Esophagus muscularis mucosa (tissue), 3 donors: ENCODE measurements at regions not wholly inside any gene's neighbourhood (a gene's known extent, or its start where the extent isn't known, plus 50 kb on each side); places are given as distances from the start of the nearest gene placed in this dataset.

Source experiments
- POLR2AphosphoS5 ChIP-seq, 2 donors: sonication (generic); formaldehyde crosslinking; IDR thresholded peaks; one replicate each; pipeline ENCODE4 v1.6.1; 2017; ENCODE audit warnings: antibody characterized with exemption in 2 of 2
- TF ChIP-seq, protein P1 (sequence below), 3 experiments: fragments of 200-600 bp in 2 of 3; fragments of 450-650 bp in 1 of 3; sonication (generic) in 2 of 3; IDR thresholded peaks; one replicate each; pipeline ENCODE4 v1.5.1; 2017 to 2019; ENCODE audit warnings: antibody characterized with exemption in 3 of 3, mild to moderate bottlenecking in 2 of 3, moderate library complexity in 1 of 3

DNA sequence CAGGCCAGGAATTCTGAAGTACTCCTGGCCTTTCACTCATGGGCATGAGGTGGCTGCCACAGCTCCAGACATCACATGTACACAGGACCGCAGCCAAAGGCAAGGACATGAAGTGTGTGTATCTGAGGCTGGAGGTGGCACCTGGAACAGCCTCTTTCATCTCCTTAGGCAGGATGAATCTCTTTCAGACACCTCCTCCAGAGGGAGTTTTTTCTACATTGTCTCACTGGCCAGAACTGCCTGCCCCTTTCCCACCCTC, 142.8 kb downstream of the BARX1 start:
- TF ChIP-seq, protein P1, sequence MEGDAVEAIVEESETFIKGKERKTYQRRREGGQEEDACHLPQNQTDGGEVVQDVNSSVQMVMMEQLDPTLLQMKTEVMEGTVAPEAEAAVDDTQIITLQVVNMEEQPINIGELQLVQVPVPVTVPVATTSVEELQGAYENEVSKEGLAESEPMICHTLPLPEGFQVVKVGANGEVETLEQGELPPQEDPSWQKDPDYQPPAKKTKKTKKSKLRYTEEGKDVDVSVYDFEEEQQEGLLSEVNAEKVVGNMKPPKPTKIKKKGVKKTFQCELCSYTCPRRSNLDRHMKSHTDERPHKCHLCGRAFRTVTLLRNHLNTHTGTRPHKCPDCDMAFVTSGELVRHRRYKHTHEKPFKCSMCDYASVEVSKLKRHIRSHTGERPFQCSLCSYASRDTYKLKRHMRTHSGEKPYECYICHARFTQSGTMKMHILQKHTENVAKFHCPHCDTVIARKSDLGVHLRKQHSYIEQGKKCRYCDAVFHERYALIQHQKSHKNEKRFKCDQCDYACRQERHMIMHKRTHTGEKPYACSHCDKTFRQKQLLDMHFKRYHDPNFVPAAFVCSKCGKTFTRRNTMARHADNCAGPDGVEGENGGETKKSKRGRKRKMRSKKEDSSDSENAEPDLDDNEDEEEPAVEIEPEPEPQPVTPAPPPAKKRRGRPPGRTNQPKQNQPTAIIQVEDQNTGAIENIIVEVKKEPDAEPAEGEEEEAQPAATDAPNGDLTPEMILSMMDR (IDR thresholded peaks at IDR 0.05), result no peak
- TF ChIP-seq POLR2AphosphoS5 (IDR thresholded peaks at IDR 0.05), result no peak
